NCI-H460 (cell line): ENCODE measurements at regions not wholly inside any gene's neighbourhood (a gene's known extent, or its start where the extent isn't known, plus 50 kb on each side); places are given as distances from the start of the nearest gene placed in this dataset.
A peak's percentile ranks its signal among the peaks of the same experiment; 100 is the strongest.

Source experiments
- DNase-seq: peaks from one replicate; pipeline ENCODE4 v3.0.0-alpha.2; 2016; ENCODE audit warnings: low read depth; ENCODE audit errors: extremely low read depth

GRCh38 chrY:8202837-8203236 is 1134.4 kb upstream of the TSPY4 start:
- DNase-seq, result no peak

- DNase-seq, result no peak
These were observed 1096.1 kb upstream of the TSPY4 start for GRCh38 chrY:8241144-8241543.

GRCh38 chrY:8273807-8274206 is 1063.5 kb upstream of the TSPY4 start:
- no peak for DNase-seq

- no peak for DNase-seq
These were observed 1032.2 kb upstream of the TSPY4 start for GRCh38 chrY:8305021-8305420.

GRCh38 chrY:8324113-8324512 is 1013.2 kb upstream of the TSPY4 start:
- DNase-seq, result no peak

- DNase-seq, result no peak
These were observed 1010.3 kb upstream of the TSPY4 start for GRCh38 chrY:8326944-8327343.

GRCh38 chrY:8327708-8328354 is 1009.4 kb upstream of the TSPY4 start:
- no peak for DNase-seq

GRCh38 chrY:8329431-8329830 is 1007.8 kb upstream of the TSPY4 start:
- no peak for DNase-seq

GRCh38 chrY:8329929-8330328 is 1007.3 kb upstream of the TSPY4 start:
- no peak for DNase-seq

- no peak for DNase-seq
These were observed 1003.9 kb upstream of the TSPY4 start for GRCh38 chrY:8333328-8333727.

- DNase-seq, result no peak
These were observed 1001.9 kb upstream of the TSPY4 start for GRCh38 chrY:8335299-8335835.

- no peak for DNase-seq
These were observed 1001.0 kb upstream of the TSPY4 start for GRCh38 chrY:8336112-8336774.

- no peak for DNase-seq
These were observed 996.3 kb upstream of the TSPY4 start for GRCh38 chrY:8341000-8341399.

GRCh38 chrY:8342173-8342572 is 995.1 kb upstream of the TSPY4 start:
- no peak for DNase-seq

- no peak for DNase-seq
These were observed 986.0 kb upstream of the TSPY4 start for GRCh38 chrY:8351241-8351640.

- DNase-seq, result no peak
These were observed 985.1 kb upstream of the TSPY4 start for GRCh38 chrY:8352201-8352600.

- no peak for DNase-seq
These were observed 979.1 kb upstream of the TSPY4 start for GRCh38 chrY:8358161-8358560.

- no peak for DNase-seq
These were observed 975.5 kb upstream of the TSPY4 start for GRCh38 chrY:8361715-8362114.

GRCh38 chrY:8377491-8377890 is 959.8 kb upstream of the TSPY4 start:
- DNase-seq, result no peak

GRCh38 chrY:8379800-8380199 is 957.5 kb upstream of the TSPY4 start:
- no peak for DNase-seq

- DNase-seq, result peak; percentile 24
These were observed 955.8 kb upstream of the TSPY4 start for GRCh38 chrY:8381425-8381824.

- DNase-seq, result no peak
These were observed 951.2 kb upstream of the TSPY4 start for GRCh38 chrY:8386053-8386452.
